Ureter (tissue), 1 donor: ENCODE measurements at regions not wholly inside any gene's neighbourhood (a gene's known extent, or its start where the extent isn't known, plus 50 kb on each side); places are given as distances from the start of the nearest gene placed in this dataset.

Experiments
- DNase-seq: peaks from one replicate; pipeline ENCODE4 v3.0.0-alpha.2; 2020; ENCODE audit warnings: low spot score
- donor health status: DM: yes; HTN: yes; CAD: no.

DNA sequence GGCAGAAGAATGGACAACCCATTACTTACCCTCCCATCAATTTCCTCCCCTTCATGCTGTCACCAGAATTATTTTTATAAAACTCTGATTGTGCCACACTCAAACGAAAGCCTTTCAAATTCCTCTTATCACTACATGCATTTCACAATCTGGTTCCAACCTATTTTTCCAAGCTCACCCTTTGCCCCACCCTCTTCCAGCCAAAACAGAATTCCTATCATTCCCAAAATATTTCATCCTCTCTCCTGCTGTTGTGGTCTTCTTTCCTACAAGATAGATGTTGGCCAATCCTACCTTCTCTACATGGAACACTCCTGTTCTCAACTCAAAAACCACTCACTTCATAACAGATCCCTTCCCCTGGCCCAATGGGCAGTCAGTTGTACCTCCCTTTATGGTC lies 111.5 kb downstream of the ELAPOR2 start:
- no peak for DNase-seq

GRCh38 chr7:86943447-86943846 lies 116.0 kb downstream of the ELAPOR2 start:
- no peak for DNase-seq

GRCh38 chr7:86942995-86943394 lies 116.5 kb downstream of the ELAPOR2 start:
- DNase-seq = no peak

DNA sequence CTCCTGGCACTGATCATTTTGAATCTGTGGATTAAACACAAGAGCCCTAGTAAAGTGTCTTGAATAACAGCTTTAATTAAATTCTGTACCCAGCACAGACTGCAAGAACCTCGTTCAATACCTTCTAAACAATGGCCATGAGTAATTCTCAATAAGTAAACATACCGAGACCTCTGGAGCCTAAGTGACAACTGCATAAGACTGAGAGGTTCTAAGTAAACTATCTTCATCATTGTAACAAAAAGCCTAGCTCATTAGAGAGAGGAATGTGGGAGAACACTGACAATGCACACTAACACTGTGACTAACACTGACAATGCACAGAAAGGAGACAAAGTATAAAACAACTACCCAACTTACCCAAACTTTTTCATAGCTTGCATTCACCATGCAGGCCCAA lies 117.4 kb downstream of the ELAPOR2 start:
- DNase-seq = no peak

GRCh38 chr7:86939197-86939814 lies 120.1 kb downstream of the ELAPOR2 start:
- DNase-seq = peak; percentile 61

DNA sequence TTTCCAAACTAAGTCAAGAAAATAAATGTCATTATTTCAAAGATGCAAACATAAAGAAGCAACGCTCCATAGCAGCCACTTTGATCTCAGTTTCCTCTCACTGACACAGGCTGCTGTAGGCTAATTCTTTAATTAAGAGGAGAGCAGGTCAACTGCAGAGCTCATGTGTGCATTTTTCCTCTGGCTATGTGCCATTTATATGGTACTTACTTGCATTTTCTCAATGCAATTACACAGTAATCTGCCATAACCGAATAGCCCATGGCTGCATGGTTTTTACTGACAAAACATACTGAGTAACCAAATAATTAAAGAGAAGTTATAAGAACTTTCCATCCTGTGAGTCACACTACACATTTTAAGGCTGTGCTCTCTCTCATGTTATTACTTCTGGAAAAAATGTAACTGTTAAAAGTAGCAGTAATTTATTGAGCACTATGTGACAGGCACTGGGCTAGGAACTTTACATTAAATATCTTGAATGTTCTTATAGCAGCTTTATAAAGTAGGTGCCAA lies 122.0 kb downstream of the ELAPOR2 start:
- DNase-seq = no peak

DNA sequence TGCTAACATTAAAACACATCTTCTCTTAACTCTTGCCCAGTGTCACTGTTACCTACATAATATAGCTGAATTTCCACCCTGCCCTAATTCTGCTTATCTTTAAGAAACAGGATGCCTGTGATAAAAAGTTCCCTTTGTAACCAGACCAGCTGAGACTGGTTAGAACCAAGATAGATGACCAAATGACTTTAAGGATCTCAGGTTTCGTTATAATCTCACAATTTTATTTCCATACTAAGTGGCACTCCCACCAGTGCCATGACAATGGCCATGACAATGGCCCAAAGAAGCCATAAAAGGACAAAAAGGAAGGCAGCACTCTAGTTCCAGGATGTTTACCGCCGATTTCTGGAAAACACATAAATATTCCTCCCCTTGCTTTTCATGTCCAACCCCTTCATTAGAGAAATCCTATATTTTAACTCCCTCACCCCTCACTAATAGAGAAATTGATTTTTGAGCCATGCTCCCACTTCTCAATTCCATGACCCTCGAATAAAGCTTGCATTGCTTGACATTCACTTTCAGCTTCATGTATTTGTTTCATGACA lies 126.1 kb downstream of the ELAPOR2 start:
- no peak for DNase-seq

DNA sequence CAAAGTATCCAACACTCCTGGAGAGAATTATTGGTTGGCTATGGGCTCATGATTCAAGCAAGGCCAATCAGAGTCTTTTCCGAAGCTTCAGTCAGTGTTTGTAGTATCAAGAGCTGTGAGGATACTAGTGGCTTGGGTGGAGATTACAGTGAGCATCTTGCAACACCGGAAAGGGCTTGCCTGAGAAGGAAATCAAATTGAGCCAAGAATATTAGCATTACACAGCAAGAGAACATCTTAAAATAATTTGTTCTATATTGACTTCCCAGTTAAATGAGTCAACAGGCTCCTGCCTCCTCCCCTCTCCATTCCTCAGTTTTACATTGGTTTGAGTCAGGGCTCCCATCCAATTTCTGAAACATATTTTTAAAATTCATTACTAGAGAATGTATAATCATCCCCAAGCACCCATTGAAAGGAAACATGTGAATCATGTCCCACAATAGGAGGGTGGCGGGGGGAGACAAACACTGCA lies 127.4 kb downstream of the ELAPOR2 start:
- no peak for DNase-seq

GRCh38 chr7:86931439-86931838 lies 128.0 kb downstream of the ELAPOR2 start:
- DNase-seq = no peak

- no peak for DNase-seq
Measured at GRCh38 chr7:86930554-86931307, 128.7 kb downstream of the ELAPOR2 start.

DNA sequence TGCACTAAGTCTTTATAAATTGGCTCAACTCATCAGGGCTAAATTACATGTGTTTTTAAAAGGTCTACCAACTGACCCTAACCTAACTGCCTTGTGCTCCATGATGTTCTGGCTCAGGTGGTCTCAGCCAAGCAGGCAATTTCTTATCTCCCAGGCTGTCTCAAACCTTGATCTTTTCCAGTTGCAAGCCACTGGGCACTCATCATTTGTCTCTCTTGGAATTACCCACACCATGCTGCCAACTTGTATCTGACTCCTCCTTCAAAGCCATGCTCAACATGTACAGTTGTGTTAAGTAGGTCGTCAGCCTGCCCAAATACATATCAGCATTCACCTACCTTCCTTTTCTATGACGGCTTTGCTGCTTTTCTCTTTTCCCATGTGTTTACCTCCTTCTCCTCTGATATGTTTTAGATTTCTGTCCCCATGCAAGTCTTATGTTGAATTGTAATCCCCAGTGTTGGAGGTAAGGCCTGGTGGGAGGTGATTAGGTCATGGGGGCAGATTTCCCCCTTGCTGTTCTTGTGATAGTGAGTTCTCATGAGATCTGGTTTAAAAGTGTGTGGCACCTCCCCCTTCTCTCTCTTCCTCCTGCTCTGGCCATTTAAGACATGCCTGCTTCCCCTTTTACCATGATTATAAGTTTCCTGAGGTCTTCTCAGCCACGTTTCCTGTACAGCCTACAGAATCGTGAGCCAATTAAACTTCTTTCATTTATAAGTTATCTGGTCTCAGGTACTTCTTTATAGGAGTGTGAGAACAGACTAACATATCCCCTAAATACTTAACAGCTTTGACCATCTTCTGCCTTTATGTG lies 130.0 kb downstream of the ELAPOR2 start:
- no peak for DNase-seq

GRCh38 chr7:86928308-86928707 lies 131.1 kb downstream of the ELAPOR2 start:
- no peak for DNase-seq

DNA sequence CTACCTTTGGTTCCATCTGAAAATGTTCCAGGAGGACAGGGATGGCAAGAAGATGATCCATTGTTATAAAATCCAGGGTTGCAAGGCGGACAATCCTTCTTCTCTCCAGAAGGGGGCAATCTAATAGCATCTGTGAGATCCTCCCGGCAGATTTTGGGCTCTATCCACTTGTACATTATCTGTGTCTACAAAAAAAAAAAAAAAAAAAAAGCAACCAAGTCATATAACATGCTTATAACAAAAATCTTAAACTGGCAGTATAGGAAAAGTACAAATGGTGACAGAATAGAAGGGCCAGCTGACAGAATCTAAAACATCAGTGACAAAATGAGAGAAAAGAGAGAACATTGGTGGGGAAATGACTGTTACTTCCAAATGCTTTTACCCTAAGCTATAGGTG lies 132.7 kb downstream of the ELAPOR2 start:
- no peak for DNase-seq

- no peak for DNase-seq
Measured at GRCh38 chr7:86925221-86925620, 134.2 kb downstream of the ELAPOR2 start.

GRCh38 chr7:86923527-86923926 lies 135.9 kb downstream of the ELAPOR2 start:
- DNase-seq = no peak

- no peak for DNase-seq
Measured at GRCh38 chr7:86920154-86920553, 139.3 kb downstream of the ELAPOR2 start.

DNA sequence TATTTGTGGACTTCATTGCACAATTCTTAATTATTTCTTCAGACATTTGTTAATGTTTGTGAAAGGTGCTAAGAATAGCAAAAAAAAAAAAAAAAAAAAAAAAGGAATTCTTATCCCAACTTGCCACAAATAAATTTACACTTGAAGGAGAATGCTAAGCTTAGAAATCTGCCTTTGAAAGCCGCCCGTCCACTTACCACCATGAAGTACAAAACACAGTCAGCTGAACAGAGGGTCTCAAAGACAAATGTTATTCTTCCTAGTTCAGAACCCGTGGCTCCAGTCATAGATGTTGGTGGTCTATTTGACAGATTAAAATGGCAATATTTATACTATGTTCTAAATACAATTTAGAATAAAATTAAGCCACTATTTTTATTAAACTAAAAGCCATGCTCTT lies 141.2 kb downstream of the ELAPOR2 start:
- no peak for DNase-seq

- no peak for DNase-seq
Measured at GRCh38 chr7:86916277-86916825, 143.1 kb downstream of the ELAPOR2 start.

GRCh38 chr7:86914551-86914950 lies 144.9 kb downstream of the ELAPOR2 start:
- no peak for DNase-seq
